NCI-H82 (cell line): ENCODE measurements at regions not wholly inside any gene's neighbourhood (a gene's known extent, or its start where the extent isn't known, plus 50 kb on each side); places are given as distances from the start of the nearest gene placed in this dataset.

Source experiments
- DNase-seq: peaks from one replicate; lab custom pipeline; 2025; lab: John Stamatoyannopoulos, UW

- DNase-seq, result no peak
Observed at GRCh38 chr1:147452809-147453208, 88.5 kb upstream of the BCL9 start.

- DNase-seq, result no peak
Observed at GRCh38 chr1:147463022-147463421, 78.3 kb upstream of the BCL9 start.

GRCh38 chr1:147466543-147466942 is 74.8 kb upstream of the BCL9 start:
- no peak for DNase-seq

- DNase-seq, result no peak
Observed at GRCh38 chr1:147470079-147470478, 71.2 kb upstream of the BCL9 start.

GRCh38 chr1:147472489-147472888 is 68.8 kb upstream of the BCL9 start:
- no peak for DNase-seq

GRCh38 chr1:147472966-147473732 is 68.2 kb upstream of the BCL9 start:
- DNase-seq, result no peak

GRCh38 chr1:147473733-147474049 is 67.6 kb upstream of the BCL9 start:
- DNase-seq, result no peak

GRCh38 chr1:147475488-147475887 is 65.8 kb upstream of the BCL9 start:
- DNase-seq, result no peak

GRCh38 chr1:147478521-147478920 is 62.8 kb upstream of the BCL9 start:
- no peak for DNase-seq

- no peak for DNase-seq
Observed at GRCh38 chr1:147479864-147480564, 61.3 kb upstream of the BCL9 start.

- no peak for DNase-seq
Observed at GRCh38 chr1:147480565-147480935, 60.8 kb upstream of the BCL9 start.

GRCh38 chr1:147486876-147487656 is 54.2 kb upstream of the BCL9 start:
- DNase-seq, result no peak

GRCh38 chr1:147491098-147491497 is 50.2 kb upstream of the BCL9 start:
- DNase-seq, result no peak
